Body of pancreas (tissue), 4 donors: ENCODE measurements at regions not wholly inside any gene's neighbourhood (a gene's known extent, or its start where the extent isn't known, plus 50 kb on each side); places are given as distances from the start of the nearest gene placed in this dataset.

Experiments used
- POLR2A ChIP-seq, 3 donors: fragments of 450-650 bp; IDR thresholded peaks; one replicate each; pipeline ENCODE4 v1.6.1; 2016; ENCODE audit warnings: antibody characterized with exemption in 3 of 3, mild to moderate bottlenecking in 2 of 3
- TF ChIP-seq, protein P1 (sequence below), 7 experiments: fragments of 450-650 bp in 4 of 7; fragments of 200-600 bp in 3 of 7; sonication (generic) in 3 of 7; IDR thresholded peaks; one replicate each; pipeline ENCODE4 v1.5.1; 2016 to 2019; ENCODE audit warnings: antibody characterized with exemption in 7 of 7

DNA sequence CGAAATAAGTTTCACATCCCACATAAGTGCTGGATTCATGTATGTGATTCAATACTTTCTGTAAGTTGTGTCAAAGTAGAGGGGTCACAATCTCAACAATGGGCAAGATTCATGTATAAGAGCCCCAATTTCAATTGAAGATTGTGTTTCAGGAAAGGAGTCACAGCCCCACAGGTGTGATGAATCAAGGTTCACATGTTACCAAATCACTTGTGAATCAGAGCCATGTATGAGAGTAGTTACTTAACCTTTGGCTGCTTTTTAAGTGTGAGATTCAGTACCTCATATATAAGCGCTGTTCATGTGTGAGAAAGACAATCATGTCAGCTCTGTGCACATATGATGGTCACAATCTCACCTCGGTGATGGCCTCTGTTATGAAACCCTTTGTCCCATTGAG lies 1100.0 kb upstream of the AMELY start:
- no peak for TF ChIP-seq POLR2A (IDR thresholded peaks at IDR 0.05)
- TF ChIP-seq, protein P1, sequence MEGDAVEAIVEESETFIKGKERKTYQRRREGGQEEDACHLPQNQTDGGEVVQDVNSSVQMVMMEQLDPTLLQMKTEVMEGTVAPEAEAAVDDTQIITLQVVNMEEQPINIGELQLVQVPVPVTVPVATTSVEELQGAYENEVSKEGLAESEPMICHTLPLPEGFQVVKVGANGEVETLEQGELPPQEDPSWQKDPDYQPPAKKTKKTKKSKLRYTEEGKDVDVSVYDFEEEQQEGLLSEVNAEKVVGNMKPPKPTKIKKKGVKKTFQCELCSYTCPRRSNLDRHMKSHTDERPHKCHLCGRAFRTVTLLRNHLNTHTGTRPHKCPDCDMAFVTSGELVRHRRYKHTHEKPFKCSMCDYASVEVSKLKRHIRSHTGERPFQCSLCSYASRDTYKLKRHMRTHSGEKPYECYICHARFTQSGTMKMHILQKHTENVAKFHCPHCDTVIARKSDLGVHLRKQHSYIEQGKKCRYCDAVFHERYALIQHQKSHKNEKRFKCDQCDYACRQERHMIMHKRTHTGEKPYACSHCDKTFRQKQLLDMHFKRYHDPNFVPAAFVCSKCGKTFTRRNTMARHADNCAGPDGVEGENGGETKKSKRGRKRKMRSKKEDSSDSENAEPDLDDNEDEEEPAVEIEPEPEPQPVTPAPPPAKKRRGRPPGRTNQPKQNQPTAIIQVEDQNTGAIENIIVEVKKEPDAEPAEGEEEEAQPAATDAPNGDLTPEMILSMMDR (IDR thresholded peaks at IDR 0.05), result no peak
